ENCODE measurements at regions not wholly inside any gene's neighbourhood (a gene's known extent, or its start where the extent isn't known, plus 50 kb on each side); places are given as distances from the start of the nearest gene placed in this dataset.
A peak's percentile ranks its signal among the peaks of the same experiment; 100 is the strongest.

GRCh38 chr5:2917524-2917923 lies 166.0 kb upstream of the IRX2 start (continued):
- no peak for TF ChIP-seq CHD4 (IDR thresholded peaks at IDR 0.05; ENCODE audit: insufficient read depth, insufficient replicate concordance, low read depth, low read length, poor library complexity, severe bottlenecking)
- TF ChIP-seq THAP7 (CRISPR knock-in tag; IDR thresholded peaks at IDR 0.05): no peak
- no peak for TF ChIP-seq CBFB (CRISPR knock-in tag; IDR thresholded peaks at IDR 0.05)
- TF ChIP-seq HMGN3 (IDR thresholded peaks at IDR 0.05; ENCODE audit: borderline replicate concordance, extremely low read depth, insufficient read length, low read depth, low read length): no peak
- peak; percentile 60; the same call in 1 of the 2 replicates for TF ChIP-seq EHMT2 (IDR thresholded peaks at IDR 0.05)
- peak; percentile 86 for TF ChIP-seq NR2C1 (IDR thresholded peaks at IDR 0.05)
- TF ChIP-seq NR2C1 (tag; IDR thresholded peaks at IDR 0.05): peak; percentile 89
- TF ChIP-seq ELF1 (tag; IDR thresholded peaks at IDR 0.05): peak; percentile 90
- no peak for TF ChIP-seq CHAMP1 (IDR thresholded peaks at IDR 0.05)
- TF ChIP-seq GABPA (tag; conservative IDR thresholded peaks at IDR 0.05; ENCODE audit: low read depth): peak; percentile 61
- TF ChIP-seq ELF4 (CRISPR knock-in tag; IDR thresholded peaks at IDR 0.05): no peak
- no peak for TF ChIP-seq ATF1 (CRISPR knock-in tag; IDR thresholded peaks at IDR 0.05)
- TF ChIP-seq ATF1 (tag; IDR thresholded peaks at IDR 0.05): peak; percentile 70
- TF ChIP-seq ZNF707 (CRISPR knock-in tag; conservative IDR thresholded peaks at IDR 0.05): no peak
- TF ChIP-seq ESRRB (CRISPR knock-in tag; IDR thresholded peaks at IDR 0.05; ENCODE audit: borderline replicate concordance): no peak
- TF ChIP-seq GTF3C2 (IDR thresholded peaks at IDR 0.05; ENCODE audit: borderline replicate concordance, extremely low read depth, insufficient read length): no peak
- TF ChIP-seq EGR1 (conservative IDR thresholded peaks at IDR 0.05): 0 out of 2 replicates have a peak, but pooled peaks have one; percentile 19
